ENCODE measurements at regions not wholly inside any gene's neighbourhood (a gene's known extent, or its start where the extent isn't known, plus 50 kb on each side); places are given as distances from the start of the nearest gene placed in this dataset.
A peak's percentile ranks its signal among the peaks of the same experiment; 100 is the strongest.
"Not testable (repeated sequence)": the region's sequence is repeated elsewhere in the genome, so short reads cannot be mapped to it uniquely, and the experiment has no call there.

- no peak for DNase-seq
These were observed 338.7 kb upstream of the ARID1B start for GRCh38 chr6:156438350-156438923.

- no peak for DNase-seq
These were observed 339.9 kb upstream of the ARID1B start for GRCh38 chr6:156437121-156437879.

GRCh38 chr6:156434795-156435190 is 342.4 kb upstream of the ARID1B start:
- DNase-seq: no peak

GRCh38 chr6:156434049-156434794 is 343.0 kb upstream of the ARID1B start:
- no peak for DNase-seq

GRCh38 chr6:156432543-156432942 is 344.6 kb upstream of the ARID1B start:
- DNase-seq: no peak

- no peak for DNase-seq
These were observed 346.8 kb upstream of the ARID1B start for GRCh38 chr6:156430386-156430785.

GRCh38 chr6:156427345-156427744 is 349.8 kb upstream of the ARID1B start:
- DNase-seq: peak; percentile 36

- DNase-seq: peak; percentile 5
These were observed 351.7 kb upstream of the ARID1B start for GRCh38 chr6:156425359-156426020.

- DNase-seq: no peak
These were observed 353.3 kb upstream of the ARID1B start for GRCh38 chr6:156423829-156424228.

GRCh38 chr6:156423075-156423474 is 354.1 kb upstream of the ARID1B start:
- DNase-seq: no peak

- no peak for DNase-seq
These were observed 355.2 kb upstream of the ARID1B start for GRCh38 chr6:156421933-156422332.

- DNase-seq: not testable (repeated sequence)
These were observed 355.9 kb upstream of the ARID1B start for GRCh38 chr6:156421301-156421700.

GRCh38 chr6:156420172-156420993 is 356.8 kb upstream of the ARID1B start:
- no peak for DNase-seq

- DNase-seq: no peak
These were observed 357.6 kb upstream of the ARID1B start for GRCh38 chr6:156419594-156419993.

- DNase-seq: no peak
These were observed 358.9 kb upstream of the ARID1B start for GRCh38 chr6:156418253-156418652.

- DNase-seq: no peak
These were observed 360.8 kb upstream of the ARID1B start for GRCh38 chr6:156416391-156416790.

- DNase-seq: no peak
These were observed 364.0 kb upstream of the ARID1B start for GRCh38 chr6:156413154-156413553.

- DNase-seq: peak; percentile 7
These were observed 366.5 kb upstream of the ARID1B start for GRCh38 chr6:156410649-156411048.

- DNase-seq: no peak
These were observed 368.5 kb upstream of the ARID1B start for GRCh38 chr6:156408655-156409054.

GRCh38 chr6:156407334-156407733 is 369.8 kb upstream of the ARID1B start:
- DNase-seq: no peak

GRCh38 chr6:156406688-156407087 is 370.5 kb upstream of the ARID1B start:
- DNase-seq: no peak

- no peak for DNase-seq
These were observed 371.1 kb upstream of the ARID1B start for GRCh38 chr6:156406099-156406498.
